Endodermal cell (in vitro differentiated cells): ENCODE measurements at regions not wholly inside any gene's neighbourhood (a gene's known extent, or its start where the extent isn't known, plus 50 kb on each side); places are given as distances from the start of the nearest gene placed in this dataset.

Source experiments
- DNase-seq: peaks from one replicate; pipeline ENCODE4 v3.0.0-alpha.2; 2017
- H3K27ac ChIP-seq: 2 replicates; pipeline ENCODE4 v1.5.1; 2013; ENCODE audit warnings: mild to moderate bottlenecking, low read depth, low read length, moderate library complexity
- H3K27me3 ChIP-seq: 2 replicates; pipeline ENCODE4 v1.6.1; 2013; ENCODE audit warnings: mild to moderate bottlenecking, low read length, moderate library complexity; ENCODE audit not compliant: insufficient read depth, control insufficient read depth, poor library complexity, severe bottlenecking
- H3K36me3 ChIP-seq: 2 replicates; pipeline ENCODE4 v1.7.0; 2013; ENCODE audit warnings: mild to moderate bottlenecking, low read length, moderate library complexity; ENCODE audit not compliant: control insufficient read depth, insufficient read depth
- H3K4me1 ChIP-seq: one replicate; pipeline ENCODE4 v1.7.0; 2013; ENCODE audit warnings: low read length; ENCODE audit not compliant: control insufficient read depth, insufficient read depth
- H3K4me3 ChIP-seq: 2 replicates; pipeline ENCODE4 v1.5.1; 2013; ENCODE audit warnings: mild to moderate bottlenecking, low read length, moderate library complexity
- H3K9ac ChIP-seq: 2 replicates; pipeline ENCODE4 v1.6.1; 2013; ENCODE audit warnings: mild to moderate bottlenecking, low read length, moderate library complexity; ENCODE audit not compliant: poor library complexity, severe bottlenecking; ENCODE audit errors: extremely low read depth
- H3K9me3 ChIP-seq: 2 replicates; pipeline ENCODE4 v1.6.1; 2013; ENCODE audit warnings: mild to moderate bottlenecking, low read length, moderate library complexity; ENCODE audit not compliant: control insufficient read depth
- H3K27ac Mint-ChIP-seq: 2 replicates; pipeline ENCODE4 v1.8.0; 2020; ENCODE audit warnings: mixed read lengths
- H3K27me3 Mint-ChIP-seq: 2 replicates; pipeline ENCODE4 v1.8.0; 2021; ENCODE audit warnings: mild to moderate bottlenecking, mixed read lengths; ENCODE audit not compliant: insufficient read depth
- H3K36me3 Mint-ChIP-seq: 2 replicates; pipeline ENCODE4 v1.8.0; 2020; ENCODE audit warnings: low read depth, mixed read lengths
- H3K4me1 Mint-ChIP-seq: 2 replicates; pipeline ENCODE4 v1.8.0; 2020; ENCODE audit warnings: mixed read lengths
- H3K4me3 Mint-ChIP-seq: 2 replicates; pipeline ENCODE4 v1.8.0; 2020; ENCODE audit warnings: mild to moderate bottlenecking, moderate library complexity, mixed read lengths
- H3K9me3 Mint-ChIP-seq: 2 replicates; pipeline ENCODE4 v1.8.0; 2020; ENCODE audit warnings: mild to moderate bottlenecking, mixed read lengths
- WGBS, 2 experiments: methylation state at CpG; one replicate each; pipeline versions ENCODE4 v1.1.5 to v1.1.7; 2013; ENCODE audit warnings: missing lambda C conversion rate in 2 of 2, mixed read lengths in 1 of 2; ENCODE audit not compliant: insufficient coverage in 1 of 2, insufficient read length in 1 of 2; 5-methylcytosine and 5-hydroxymethylcytosine counted together
- TF ChIP-seq, protein P1 (sequence below): fragments of 200-600 bp; sonication (generic); conservative IDR thresholded peaks from 2 replicates; pipeline ENCODE4 v1.5.0; 2021; ENCODE audit warnings: antibody characterized with exemption, mild to moderate bottlenecking

DNA sequence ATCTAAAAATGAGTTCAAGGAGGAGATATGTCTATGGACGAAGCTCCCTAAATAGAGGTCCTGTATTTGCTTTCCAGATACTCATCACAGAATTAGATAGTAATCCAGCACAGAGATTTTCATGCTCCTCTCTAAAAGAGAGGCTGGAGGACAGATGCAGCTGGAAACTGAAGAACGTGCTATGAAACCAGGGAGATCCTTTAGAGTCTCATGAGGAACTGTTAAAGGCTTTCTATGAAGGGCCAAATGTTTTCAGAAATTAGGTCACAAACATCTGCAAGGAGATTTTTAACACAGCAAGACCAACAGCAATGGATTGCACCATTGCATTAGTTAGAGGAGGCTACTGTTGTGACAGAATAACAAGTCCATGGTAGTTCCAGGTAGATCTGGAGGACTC is 95.6 kb upstream of the ARHGAP20 start:
- Mint-ChIP-seq H3K27ac (no peak overlapping the region), H3K4me1 (no peaks in the 10 kb centered on the region), H3K9me3 (no peaks in the 10 kb centered on the region), H3K4me3 (no peak overlapping the region), H3K36me3 (no peaks in the 10 kb centered on the region), H3K27me3 (no peaks in the 10 kb centered on the region)
- Histone ChIP-seq H3K9me3 (no peaks in the 10 kb centered on the region), H3K27me3 (no peaks in the 10 kb centered on the region), H3K9ac (no peak overlapping the region), H3K4me3 (no peak overlapping the region), H3K27ac (no peak overlapping the region), H3K36me3 (no peaks in the 10 kb centered on the region), H3K4me1 (no peaks in the 10 kb centered on the region)
- TF ChIP-seq, protein P1, sequence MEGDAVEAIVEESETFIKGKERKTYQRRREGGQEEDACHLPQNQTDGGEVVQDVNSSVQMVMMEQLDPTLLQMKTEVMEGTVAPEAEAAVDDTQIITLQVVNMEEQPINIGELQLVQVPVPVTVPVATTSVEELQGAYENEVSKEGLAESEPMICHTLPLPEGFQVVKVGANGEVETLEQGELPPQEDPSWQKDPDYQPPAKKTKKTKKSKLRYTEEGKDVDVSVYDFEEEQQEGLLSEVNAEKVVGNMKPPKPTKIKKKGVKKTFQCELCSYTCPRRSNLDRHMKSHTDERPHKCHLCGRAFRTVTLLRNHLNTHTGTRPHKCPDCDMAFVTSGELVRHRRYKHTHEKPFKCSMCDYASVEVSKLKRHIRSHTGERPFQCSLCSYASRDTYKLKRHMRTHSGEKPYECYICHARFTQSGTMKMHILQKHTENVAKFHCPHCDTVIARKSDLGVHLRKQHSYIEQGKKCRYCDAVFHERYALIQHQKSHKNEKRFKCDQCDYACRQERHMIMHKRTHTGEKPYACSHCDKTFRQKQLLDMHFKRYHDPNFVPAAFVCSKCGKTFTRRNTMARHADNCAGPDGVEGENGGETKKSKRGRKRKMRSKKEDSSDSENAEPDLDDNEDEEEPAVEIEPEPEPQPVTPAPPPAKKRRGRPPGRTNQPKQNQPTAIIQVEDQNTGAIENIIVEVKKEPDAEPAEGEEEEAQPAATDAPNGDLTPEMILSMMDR: no peak
- DNase-seq: no peak
- WGBS, 2 experiments: 95 to 100% methylated on average over 2 of the region's 2 CpGs

DNA sequence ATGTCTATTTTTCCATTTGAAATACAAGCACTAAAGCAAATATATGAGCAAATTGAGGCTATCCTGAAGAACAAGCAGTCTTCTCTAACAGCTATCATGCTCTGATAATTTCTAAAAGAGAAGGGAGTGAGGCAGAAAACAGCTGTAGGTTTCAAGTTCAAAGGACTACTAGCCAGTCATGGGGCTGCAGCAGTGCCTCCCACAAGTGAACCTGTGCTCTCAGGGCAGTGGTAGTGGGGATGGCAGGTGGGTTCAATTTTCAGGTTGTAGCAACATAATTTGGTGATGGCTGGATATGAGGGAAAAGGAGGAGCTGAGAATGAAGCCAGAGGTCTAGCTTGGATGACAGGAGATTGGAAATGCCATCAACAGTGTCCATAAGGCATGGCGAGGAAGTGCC is 93.5 kb upstream of the ARHGAP20 start:
- no peak overlapping the region for H3K27ac ChIP-seq
- no peaks in the 10 kb centered on the region for H3K9me3 ChIP-seq
- H3K4me1 ChIP-seq: no peaks in the 10 kb centered on the region
- Mint-ChIP-seq H3K27me3 (no peaks in the 10 kb centered on the region), H3K4me3 (no peak overlapping the region), H3K9me3 (no peaks in the 10 kb centered on the region), H3K36me3 (no peaks in the 10 kb centered on the region), H3K27ac (no peak overlapping the region), H3K4me1 (no peaks in the 10 kb centered on the region)
- DNase-seq: no peak
- no peaks in the 10 kb centered on the region for H3K27me3 ChIP-seq
- TF ChIP-seq, protein P1: no peak
- no peaks in the 10 kb centered on the region for H3K36me3 ChIP-seq
- H3K4me3 ChIP-seq: no peak overlapping the region
- no peak overlapping the region for H3K9ac ChIP-seq
- WGBS, 2 experiments: 100% methylated on average over 1 of the region's 1 CpG

DNA sequence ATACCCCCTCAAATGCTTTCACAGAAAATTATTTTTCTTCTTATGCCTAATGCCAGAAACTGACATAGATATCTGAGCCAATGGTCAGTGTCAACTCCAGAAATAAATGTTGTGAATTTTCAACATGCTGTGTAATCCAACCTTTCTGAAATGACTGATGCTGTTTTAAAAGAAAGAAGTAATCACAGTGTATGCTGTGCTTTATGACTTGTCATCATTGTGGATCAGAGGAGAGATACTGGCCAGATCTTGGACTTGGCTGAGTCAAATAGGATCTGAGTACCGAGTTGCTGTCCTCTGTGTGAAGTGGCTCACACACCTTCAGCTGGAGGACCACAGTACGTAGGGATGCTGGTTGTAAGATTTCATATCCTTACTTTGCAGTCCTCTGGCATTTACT is 89.9 kb upstream of the ARHGAP20 start:
- H3K27me3 ChIP-seq: no peaks in the 10 kb centered on the region
- no peaks in the 10 kb centered on the region for H3K9me3 ChIP-seq
- Mint-ChIP-seq H3K9me3 (no peaks in the 10 kb centered on the region), H3K4me1 (no peaks in the 10 kb centered on the region), H3K4me3 (no peak overlapping the region), H3K27me3 (no peaks in the 10 kb centered on the region), H3K36me3 (no peaks in the 10 kb centered on the region), H3K27ac (no peak overlapping the region)
- DNase-seq: no peak
- no peak overlapping the region for H3K9ac ChIP-seq
- no peaks in the 10 kb centered on the region for H3K36me3 ChIP-seq
- H3K4me1 ChIP-seq: no peaks in the 10 kb centered on the region
- H3K4me3 ChIP-seq: no peak overlapping the region
- TF ChIP-seq, protein P1: no peak
- H3K27ac ChIP-seq: no peak overlapping the region
- 85 to 88% methylated on average over 2 of the region's 2 CpGs for WGBS, 2 experiments
